GM12891 (cell line): ENCODE measurements at regions not wholly inside any gene's neighbourhood (a gene's known extent, or its start where the extent isn't known, plus 50 kb on each side); places are given as distances from the start of the nearest gene placed in this dataset.

Experiments used
- DNase-seq: peaks from one replicate; pipeline ENCODE4 v3.0.0; 2011; ENCODE audit warnings: low spot score; ENCODE audit not compliant: insufficient read length
- FAIRE-seq: peaks from 2 replicates; lab custom pipeline; 2011; peaks lifted over from hg19 to GRCh38; lab: Jason Lieb, UNC
- PAX5 ChIP-seq: IDR thresholded peaks from 2 replicates; pipeline ENCODE4 v1.6.1; 2011; ENCODE audit warnings: low read length, moderate library complexity, mild to moderate bottlenecking; ENCODE audit not compliant: insufficient read depth, severe bottlenecking
- POLR2A ChIP-seq: IDR thresholded peaks from 2 replicates; pipeline ENCODE4 v1.6.1; 2011; ENCODE audit warnings: low read depth, low read length, control low read depth
- POLR2AphosphoS5 ChIP-seq: IDR thresholded peaks from 2 replicates; pipeline ENCODE4 v1.6.1; 2011; ENCODE audit warnings: low read depth, low read length, control low read depth
- POU2F2 ChIP-seq: IDR thresholded peaks from 2 replicates; pipeline ENCODE4 v1.6.1; 2011; ENCODE audit warnings: low read depth, mild to moderate bottlenecking, control low read depth, low read length, moderate library complexity
- SPI1 ChIP-seq: IDR thresholded peaks from 2 replicates; pipeline ENCODE4 v1.6.1; 2011; ENCODE audit warnings: low read depth, low read length, control low read depth
- TAF1 ChIP-seq: IDR thresholded peaks from 2 replicates; pipeline ENCODE4 v1.6.1; 2011; ENCODE audit warnings: low read depth, low read length, control low read depth

DNA sequence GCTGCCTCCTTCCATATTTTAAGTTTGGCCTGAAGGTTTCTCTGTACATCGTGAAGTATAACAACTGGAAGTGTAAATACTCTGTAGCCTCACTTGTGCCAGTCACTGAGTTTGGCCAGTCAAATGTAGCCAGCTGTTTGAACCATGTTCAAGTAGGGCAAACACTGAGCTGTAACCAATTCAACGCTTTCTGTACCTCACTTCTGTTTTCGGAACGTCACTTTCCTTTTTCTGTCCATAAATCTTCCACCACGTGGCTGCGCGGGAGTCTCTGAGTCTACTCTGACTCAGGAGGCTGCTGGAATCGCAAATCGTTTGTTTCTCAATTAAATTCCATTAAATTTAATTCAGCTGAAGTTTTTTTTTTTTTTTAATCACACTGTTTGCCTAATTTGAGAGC lies 88.8 kb upstream of the RARB start:
- no peak for FAIRE-seq
- no peak for DNase-seq
- no peak for TF ChIP-seq POLR2AphosphoS5
- no peak for TF ChIP-seq PAX5
- TF ChIP-seq SPI1, result no peak
- no peak for TF ChIP-seq TAF1
- TF ChIP-seq POU2F2, result no peak
- no peak for TF ChIP-seq POLR2A

DNA sequence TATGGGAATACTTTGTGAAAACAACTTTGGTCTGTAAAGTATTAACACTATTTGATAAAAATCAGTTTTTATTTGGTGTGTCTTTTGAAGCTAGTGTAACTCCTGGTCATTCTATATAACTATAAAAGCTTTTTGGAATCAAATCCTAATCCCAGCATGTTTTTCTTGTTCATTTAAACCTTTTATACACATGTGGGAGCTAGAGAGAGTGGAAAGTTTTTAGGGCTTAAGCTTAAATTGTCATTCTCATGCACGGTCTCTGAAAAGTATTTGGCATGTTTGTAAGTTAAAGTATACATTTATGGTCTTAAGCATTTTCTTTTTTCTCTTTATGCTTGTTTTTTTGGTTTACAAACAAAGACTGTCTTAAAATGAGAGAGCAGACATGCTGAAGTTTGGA lies 83.4 kb upstream of the RARB start:
- no peak for TF ChIP-seq POLR2A
- TF ChIP-seq SPI1, result no peak
- TF ChIP-seq POU2F2, result no peak
- TF ChIP-seq POLR2AphosphoS5, result no peak
- no peak for TF ChIP-seq PAX5
- no peak for TF ChIP-seq TAF1
- FAIRE-seq (no peak), DNase-seq (no peak)

DNA sequence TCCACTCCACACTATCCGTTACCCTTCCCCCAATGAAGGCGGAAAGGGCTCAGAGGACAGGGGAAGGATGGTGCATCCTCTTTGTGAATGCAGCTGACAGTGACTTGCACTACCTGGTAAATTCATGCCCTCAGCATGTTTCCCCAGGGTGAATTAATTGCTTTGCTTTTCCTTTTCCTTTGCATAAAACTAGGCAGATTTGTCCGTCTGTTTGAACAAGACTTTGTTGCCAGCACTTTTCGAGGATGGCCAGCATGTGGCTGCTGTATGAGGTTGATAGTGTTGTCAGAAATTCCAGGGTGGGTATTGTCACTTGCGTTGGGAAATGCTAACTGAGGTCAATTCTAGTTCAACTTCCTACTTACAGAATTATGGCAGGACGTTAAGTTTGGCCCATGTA lies 79.0 kb upstream of the RARB start:
- FAIRE-seq (no peak), DNase-seq (no peak)
- TF ChIP-seq POLR2A (no peak), PAX5 (no peak), SPI1 (no peak), POLR2AphosphoS5 (no peak), TAF1 (no peak), POU2F2 (no peak)

DNA sequence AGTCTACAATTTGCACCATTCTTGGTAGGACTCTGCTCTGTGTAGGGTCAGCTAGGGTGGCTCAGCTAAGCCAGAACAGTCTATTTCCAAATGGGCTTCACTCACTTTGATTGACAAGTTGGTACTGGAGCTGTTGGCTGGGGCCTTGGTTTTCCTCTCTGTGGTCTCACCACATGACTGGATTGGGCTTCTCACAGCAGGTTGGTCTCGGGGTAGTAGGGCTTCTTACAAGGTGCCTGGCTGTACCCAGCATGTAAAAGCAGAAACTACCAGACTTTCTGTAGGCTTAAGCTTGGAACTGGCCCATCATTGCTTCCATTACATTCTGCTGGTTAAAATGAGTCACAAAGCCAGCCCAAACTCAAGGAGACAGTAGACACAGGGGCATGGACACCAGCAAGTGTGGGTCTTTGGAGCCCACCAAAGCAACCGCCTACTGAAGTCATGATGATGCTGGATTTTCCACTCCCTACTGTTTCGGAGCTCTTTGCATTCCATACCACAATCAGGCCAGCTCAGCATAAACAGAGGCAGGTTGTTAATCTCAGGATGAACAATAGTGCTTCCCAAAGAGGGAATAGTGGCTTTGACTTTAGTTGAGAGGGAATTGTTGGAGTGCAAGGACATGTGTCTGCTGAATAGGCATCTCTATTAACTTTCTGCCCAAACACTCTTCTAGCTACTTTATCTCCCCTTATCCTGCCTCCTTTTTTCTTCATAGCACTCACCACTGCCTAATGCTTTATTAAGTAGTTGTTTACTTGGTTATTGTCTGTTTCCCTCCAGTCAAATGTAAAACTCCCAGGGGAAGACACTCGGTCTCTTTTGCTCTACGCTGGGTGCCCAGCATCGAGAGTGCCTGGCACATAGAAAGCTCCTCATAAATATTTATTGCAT lies 78.0 kb upstream of the RARB start:
- no peak for TF ChIP-seq POLR2A
- TF ChIP-seq SPI1, result no peak
- TF ChIP-seq POU2F2, result no peak
- TF ChIP-seq TAF1, result no peak
- no peak for TF ChIP-seq POLR2AphosphoS5
- TF ChIP-seq PAX5, result no peak
- no peak for FAIRE-seq
- DNase-seq, result no peak

DNA sequence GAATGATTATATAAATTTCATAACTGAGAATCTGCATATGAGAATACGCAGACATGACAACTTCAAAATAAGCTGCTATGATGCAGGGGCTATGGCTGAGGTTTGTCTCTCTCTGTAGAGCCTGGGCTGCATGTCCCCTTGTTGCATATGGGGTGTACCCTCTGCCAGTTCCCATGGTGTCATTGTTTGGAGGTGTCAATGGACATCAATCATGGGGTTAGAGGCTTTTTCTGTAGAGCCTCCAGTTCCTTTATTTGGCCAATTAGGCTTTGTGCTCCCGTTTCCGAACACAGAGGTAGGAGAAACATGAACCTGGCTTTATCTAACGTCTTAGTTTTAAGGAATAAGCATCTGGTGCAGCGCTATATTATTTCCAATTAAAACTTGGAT lies 77.3 kb upstream of the RARB start:
- DNase-seq (no peak), FAIRE-seq (no peak)

DNA sequence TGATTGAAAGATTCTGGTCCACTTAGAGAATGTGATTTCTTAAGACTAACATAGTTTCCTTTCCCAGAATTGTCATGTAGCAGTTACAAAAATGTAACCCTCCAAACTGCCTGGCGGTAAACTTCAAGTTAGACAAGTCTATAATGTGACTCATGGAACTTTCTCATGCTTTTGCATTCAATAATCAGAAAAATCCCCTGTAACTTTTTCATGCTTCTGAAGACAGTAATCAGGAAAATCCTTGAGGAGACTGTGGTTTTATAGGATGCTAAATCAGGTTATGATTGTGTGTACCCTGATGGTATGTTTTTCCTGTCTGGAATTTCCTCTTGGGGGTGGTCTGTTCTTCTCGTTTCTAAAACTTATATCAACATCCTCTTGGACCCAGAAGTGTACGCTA lies 74.0 kb upstream of the RARB start:
- FAIRE-seq (no peak), DNase-seq (no peak)
- no peak for TF ChIP-seq POLR2A
- TF ChIP-seq POLR2AphosphoS5, result no peak
- no peak for TF ChIP-seq TAF1
- no peak for TF ChIP-seq PAX5
- TF ChIP-seq SPI1, result no peak
- no peak for TF ChIP-seq POU2F2

More for the DNA sequence above, 77.3 kb upstream of the RARB start:
- no peak for TF ChIP-seq POLR2A
- TF ChIP-seq TAF1, result no peak
- TF ChIP-seq SPI1, result no peak
- TF ChIP-seq POLR2AphosphoS5, result no peak
- no peak for TF ChIP-seq PAX5
- TF ChIP-seq POU2F2, result no peak

DNA sequence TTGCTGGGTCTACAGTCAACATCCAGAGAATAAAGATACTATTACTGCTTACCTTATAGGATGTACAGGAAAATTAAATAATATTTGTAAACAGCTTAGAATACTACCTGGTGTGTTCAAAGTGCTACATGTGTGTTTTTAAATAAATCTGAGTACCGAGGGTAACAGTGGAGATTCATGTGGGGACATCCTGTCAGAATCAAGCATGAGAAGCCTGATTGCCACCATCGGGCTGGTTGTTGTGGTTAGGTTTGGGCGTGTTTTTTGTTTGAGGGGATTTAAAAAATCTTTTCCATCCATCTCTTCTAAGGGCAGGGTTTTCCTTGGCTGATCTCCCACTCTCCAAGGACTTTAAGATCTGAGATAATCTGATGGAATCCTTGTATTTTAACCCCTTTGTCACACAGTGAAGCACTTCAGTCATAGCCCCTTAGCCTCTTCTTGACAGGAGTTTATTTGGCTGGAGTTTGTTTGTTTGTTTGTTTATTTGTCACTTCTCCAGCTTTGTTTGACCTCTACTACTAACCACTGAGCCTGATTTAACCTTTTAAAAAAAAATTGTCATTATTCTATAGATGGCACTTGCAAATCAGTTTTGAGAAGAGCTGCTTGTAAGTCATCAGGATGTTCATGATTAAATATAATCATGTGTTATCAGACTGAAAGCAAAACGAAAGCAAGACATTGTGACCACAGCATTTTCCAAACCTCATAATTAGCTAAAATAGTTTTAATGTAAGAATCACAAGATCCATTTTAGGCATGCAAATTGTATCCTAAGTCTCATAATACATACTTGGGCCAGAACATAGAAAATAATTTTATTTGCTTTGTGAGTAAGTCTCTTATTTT lies 72.8 kb upstream of the RARB start:
- TF ChIP-seq PAX5 (no peak), SPI1 (no peak)
- DNase-seq, result no peak
- no peak for FAIRE-seq

DNA sequence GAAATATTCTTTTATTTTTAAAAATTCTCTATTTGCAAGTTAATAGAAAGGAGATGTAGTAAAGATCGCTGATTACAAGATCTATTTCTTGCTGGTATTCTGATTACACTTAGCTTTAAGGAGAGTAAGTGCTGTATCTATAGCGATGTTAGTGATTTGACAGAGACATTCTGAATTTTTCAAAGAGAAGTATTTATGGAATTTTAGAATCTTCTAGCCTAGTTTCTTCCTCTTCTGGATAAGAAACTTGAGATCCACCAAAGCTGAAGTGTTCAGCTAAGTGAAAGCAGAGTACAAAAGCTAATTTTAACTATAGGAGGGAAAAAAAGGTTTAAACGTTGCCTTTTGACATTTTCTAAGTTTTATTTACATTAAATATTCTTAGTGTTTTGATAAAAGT lies 72.1 kb upstream of the RARB start:
- FAIRE-seq, result no peak
- no peak for DNase-seq

DNA sequence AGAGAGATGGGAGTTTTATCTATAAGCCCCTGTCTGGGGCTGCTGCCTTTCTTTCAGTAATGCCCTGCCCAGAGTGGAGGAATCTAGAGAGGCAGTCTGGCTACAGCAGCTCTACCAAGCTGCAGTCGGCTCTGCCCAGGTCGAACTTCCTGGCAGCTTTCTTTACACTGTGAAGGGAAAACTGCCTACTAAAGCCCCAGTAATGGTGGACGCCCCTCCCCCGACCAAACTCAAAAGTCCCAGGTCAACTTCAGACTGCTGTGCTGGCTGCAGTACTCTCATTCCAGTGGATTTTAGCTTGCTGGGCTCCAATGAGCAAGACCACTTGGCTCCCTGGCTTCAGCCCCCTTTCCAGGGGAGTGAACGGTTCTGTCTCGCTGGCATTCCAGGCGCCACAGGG lies 65.9 kb upstream of the RARB start:
- no peak for DNase-seq
- no peak for TF ChIP-seq POU2F2
- no peak for TF ChIP-seq POLR2AphosphoS5
- no peak for TF ChIP-seq SPI1
- no peak for TF ChIP-seq POLR2A
- TF ChIP-seq PAX5, result no peak
- no peak for TF ChIP-seq TAF1
- no peak for FAIRE-seq

More for the DNA sequence above, 72.1 kb upstream of the RARB start:
- TF ChIP-seq POLR2A (no peak), PAX5 (no peak), TAF1 (no peak), SPI1 (no peak)

DNA sequence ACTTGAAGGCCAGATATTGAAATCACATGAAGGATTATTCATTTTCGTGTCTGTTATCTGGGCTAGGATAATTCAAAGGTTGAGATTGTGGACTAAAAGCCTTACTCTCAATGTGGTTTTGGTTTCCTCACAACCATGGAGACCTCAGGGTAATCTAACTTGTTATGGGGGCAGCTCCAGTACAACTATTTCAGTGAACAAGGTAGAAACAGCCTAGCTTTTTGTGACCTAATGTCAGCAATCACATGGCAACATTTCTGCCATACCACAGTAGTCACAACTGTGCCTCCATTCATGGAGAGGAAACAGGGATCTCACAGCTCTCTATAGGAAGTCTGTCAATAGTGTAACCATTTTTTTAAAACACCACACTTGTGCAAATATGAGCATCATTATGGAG lies 62.4 kb upstream of the RARB start:
- FAIRE-seq (no peak), DNase-seq (no peak)

More for the DNA sequence above, 62.4 kb upstream of the RARB start:
- TF ChIP-seq TAF1 (no peak), POLR2AphosphoS5 (no peak), POU2F2 (no peak), POLR2A (no peak), SPI1 (no peak), PAX5 (no peak)
